Transverse colon (tissue), 4 donors: ENCODE measurements at regions not wholly inside any gene's neighbourhood (a gene's known extent, or its start where the extent isn't known, plus 50 kb on each side); places are given as distances from the start of the nearest gene placed in this dataset.

Source experiments
- DNase-seq: peaks from one replicate; pipeline ENCODE4 v3.0.0-alpha.2; 2019
- H3K27ac ChIP-seq, 4 donors: fragments of 200-600 bp; sonication (generic); 2 replicates each; pipeline ENCODE4 v1.5.1; 2016 to 2018; ENCODE audit warnings: inconsistent platforms in 4 of 4
- H3K27me3 ChIP-seq: fragments of 200-600 bp; sonication (generic); 2 replicates; pipeline ENCODE4 v1.5.1; 2017; ENCODE audit warnings: inconsistent platforms
- H3K36me3 ChIP-seq, 4 donors: fragments of 200-600 bp; sonication (generic); 2 replicates each; pipeline ENCODE4 v1.5.1; 2017 to 2019; ENCODE audit warnings: inconsistent platforms in 4 of 4
- H3K4me1 ChIP-seq, 4 donors: fragments of 200-600 bp; sonication (generic); 2 replicates each; pipeline ENCODE4 v1.5.1; 2017 to 2020; ENCODE audit warnings: inconsistent platforms in 4 of 4
- H3K4me3 ChIP-seq, 4 donors: fragments of 200-600 bp; sonication (generic); 1 replicate in 1 of 4; 2 replicates in 3 of 4; pipeline versions ENCODE4 v1.5.1 to v1.6.1; 2017 to 2019; ENCODE audit warnings: inconsistent platforms in 4 of 4
- H3K9me3 ChIP-seq, 2 donors: fragments of 200-600 bp; sonication (generic); 2 replicates each; pipeline ENCODE4 v1.5.1; 2017 to 2019; ENCODE audit warnings: inconsistent platforms in 2 of 2
- CTCF ChIP-seq, 5 experiments: fragments of 200-600 bp in 3 of 5; fragments of 450-650 bp in 2 of 5; sonication (generic) in 3 of 5; IDR thresholded peaks; 1 replicate in 2 of 5; 2 replicates in 3 of 5; pipeline ENCODE4 v1.5.1; 2016 to 2017; ENCODE audit warnings: antibody characterized with exemption in 5 of 5, inconsistent platforms in 3 of 5, mild to moderate bottlenecking in 2 of 5, moderate library complexity in 1 of 5
- EP300 ChIP-seq: sonication (generic); formaldehyde crosslinking; IDR thresholded peaks from one replicate; pipeline ENCODE4 v1.6.1; 2017; ENCODE audit warnings: antibody characterized with exemption, low read depth
- POLR2A ChIP-seq: fragments of 450-650 bp; IDR thresholded peaks from one replicate; pipeline ENCODE4 v1.6.1; 2016; ENCODE audit warnings: antibody characterized with exemption, mild to moderate bottlenecking, moderate library complexity
- POLR2AphosphoS5 ChIP-seq, 3 donors: sonication (generic); formaldehyde crosslinking; IDR thresholded peaks; one replicate each; pipeline ENCODE4 v1.6.1; 2016; ENCODE audit warnings: antibody characterized with exemption in 3 of 3
- WGBS, 2 donors: methylation state at CpG; one replicate each; pipeline ENCODE4 v1.1.5; 2018; ENCODE audit warnings: low coverage in 1 of 2; 5-methylcytosine and 5-hydroxymethylcytosine counted together
- in situ Hi-C, 4 donors: fragments of 200-750 bp; cut with MboI; loops; one replicate each; pipeline versions ENCODE4 v1.15.0 to v1.15.1; 2017; ENCODE audit warnings: low sequenced_read_pairs in 3 of 4, low pct_ligation_motif_present in 1 of 4, low pct_unique_long_range_greater_than_20kb in 1 of 4
- intact Hi-C: fragments of 100-400 bp; cut with DNase I; formaldehyde crosslinking; loops from one replicate; pipeline ENCODE4 v1.15.1; 2023; ENCODE audit warnings: low total_unique reads

GRCh38 chr13:42484386-42484785 is 89.6 kb upstream of the TNFSF11 start:
- intact Hi-C loops (no loop called here), in situ Hi-C loops (no loop called here)
- H3K4me3 ChIP-seq: no peak overlapping the region
- DNase-seq: no peak
- no peaks in the 10 kb centered on the region for H3K36me3 ChIP-seq
- H3K4me1 ChIP-seq: no peaks in the 10 kb centered on the region
- no peaks in the 10 kb centered on the region for H3K9me3 ChIP-seq
- no peak overlapping the region for H3K27ac ChIP-seq
- H3K27me3 ChIP-seq: no peaks in the 10 kb centered on the region
- TF ChIP-seq CTCF (IDR thresholded peaks at IDR 0.05) (no peak), POLR2AphosphoS5 (IDR thresholded peaks at IDR 0.05) (no peak), POLR2A (no peak), EP300 (no peak)

DNA sequence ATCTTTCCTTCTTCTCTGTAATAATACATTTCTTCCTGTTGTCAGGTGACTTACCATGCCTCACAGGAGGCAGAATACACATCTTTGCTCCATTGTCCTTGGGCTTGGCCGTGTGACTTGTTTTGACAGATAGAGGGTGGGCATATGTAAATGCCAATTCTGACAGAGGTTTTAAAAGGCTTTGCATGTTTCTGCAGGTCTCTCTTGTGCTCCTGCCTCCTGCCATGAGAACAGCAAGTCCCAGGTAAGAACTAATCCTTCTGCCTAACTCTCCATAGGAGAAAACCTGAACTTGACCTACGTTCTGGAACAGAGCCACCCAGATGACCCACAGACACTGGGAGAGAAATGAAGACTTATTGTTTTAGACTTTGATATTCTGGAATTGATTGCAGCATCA is 88.7 kb upstream of the TNFSF11 start:
- H3K27ac ChIP-seq: no peak overlapping the region

GRCh38 chr13:42486711-42487198 is 87.2 kb upstream of the TNFSF11 start:
- no peak overlapping the region for H3K27ac ChIP-seq
- in situ Hi-C loops (no loop called here), intact Hi-C loops (no loop called here)
- H3K9me3 ChIP-seq: no peaks in the 10 kb centered on the region
- H3K4me1 ChIP-seq: no peaks in the 10 kb centered on the region
- H3K4me3 ChIP-seq: no peak overlapping the region
- no peak for TF ChIP-seq POLR2A
- TF ChIP-seq EP300: no peak
- TF ChIP-seq CTCF (IDR thresholded peaks at IDR 0.05): no peak
- TF ChIP-seq POLR2AphosphoS5 (IDR thresholded peaks at IDR 0.05): no peak
- H3K36me3 ChIP-seq: no peaks in the 10 kb centered on the region
- WGBS, 2 donors: 31 to 33% methylated on average over 3 of the region's 3 CpGs
- H3K27me3 ChIP-seq: no peaks in the 10 kb centered on the region
- no peak for DNase-seq

More for the DNA sequence above, 88.7 kb upstream of the TNFSF11 start:
- Histone ChIP-seq H3K36me3 (no peaks in the 10 kb centered on the region), H3K4me1 (no peaks in the 10 kb centered on the region), H3K27me3 (no peaks in the 10 kb centered on the region), H3K9me3 (no peaks in the 10 kb centered on the region), H3K4me3 (no peak overlapping the region)
- 75 to 92% methylated on average over 1 to 2 of the region's 2 CpGs for WGBS, 2 donors
- intact Hi-C loops: no loop called here
- no peak for DNase-seq
- TF ChIP-seq EP300: no peak
- TF ChIP-seq CTCF (IDR thresholded peaks at IDR 0.05): no peak
- TF ChIP-seq POLR2A: no peak
- TF ChIP-seq POLR2AphosphoS5 (IDR thresholded peaks at IDR 0.05): no peak
- in situ Hi-C loops: no loop called here

DNA sequence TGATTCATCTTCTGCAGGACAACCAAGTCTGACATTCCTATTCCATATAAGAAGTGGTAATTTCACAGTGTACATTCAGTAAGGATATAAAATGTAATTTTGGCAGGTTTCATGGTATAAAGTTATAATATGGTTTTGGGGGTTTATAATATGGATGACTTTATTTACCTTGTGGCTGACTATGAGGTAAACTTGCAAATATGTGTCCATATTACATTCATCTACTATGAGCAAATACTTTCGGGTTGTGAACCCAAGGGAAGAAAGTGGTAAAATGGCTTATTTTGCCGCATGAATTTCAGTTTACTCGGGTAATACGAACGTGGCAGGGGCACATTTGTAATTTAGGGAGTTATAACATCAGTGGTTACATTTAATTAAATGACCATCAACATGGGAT is 86.7 kb upstream of the TNFSF11 start:
- no peaks in the 10 kb centered on the region for H3K27me3 ChIP-seq
- H3K27ac ChIP-seq: no peak overlapping the region
- H3K4me1 ChIP-seq: no peaks in the 10 kb centered on the region
- TF ChIP-seq CTCF (IDR thresholded peaks at IDR 0.05) (no peak), POLR2AphosphoS5 (IDR thresholded peaks at IDR 0.05) (no peak), EP300 (no peak), POLR2A (no peak)
- in situ Hi-C loops (no loop called here), intact Hi-C loops (no loop called here)
- H3K9me3 ChIP-seq: no peaks in the 10 kb centered on the region
- no peaks in the 10 kb centered on the region for H3K36me3 ChIP-seq
- no peak overlapping the region for H3K4me3 ChIP-seq
- DNase-seq: no peak
- WGBS, 2 donors: 93 to 94% methylated on average over 5 of the region's 5 CpGs
